ENCODE measurements at regions not wholly inside any gene's neighbourhood (a gene's known extent, or its start where the extent isn't known, plus 50 kb on each side); places are given as distances from the start of the nearest gene placed in this dataset. TPM values are rescaled to one million over a fixed set of nuclear protein-coding genes. Genes with fewer than 3 reads are reported as not detected.

DNA sequence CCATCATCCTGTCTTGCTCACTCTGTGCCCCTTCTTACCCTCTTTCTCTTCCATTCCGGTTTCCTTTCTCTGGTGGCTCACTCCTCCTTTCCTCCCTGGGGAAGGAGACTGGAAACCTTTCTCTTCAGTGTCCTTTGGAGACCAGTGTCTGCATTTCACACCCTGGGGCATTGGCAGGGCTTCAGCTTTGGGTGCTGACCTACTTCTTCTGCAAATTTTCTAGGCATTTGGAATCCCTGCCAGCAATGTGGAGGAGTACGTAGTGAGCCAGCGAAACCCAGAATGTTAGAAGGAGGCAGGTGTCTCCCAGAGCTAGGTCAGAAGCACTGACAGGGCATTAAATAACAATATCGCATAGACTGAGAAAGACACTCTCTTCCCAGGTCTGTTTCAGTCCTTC lies 122.2 kb downstream of the SLC28A3 start:
- TF ChIP-seq, protein P1, sequence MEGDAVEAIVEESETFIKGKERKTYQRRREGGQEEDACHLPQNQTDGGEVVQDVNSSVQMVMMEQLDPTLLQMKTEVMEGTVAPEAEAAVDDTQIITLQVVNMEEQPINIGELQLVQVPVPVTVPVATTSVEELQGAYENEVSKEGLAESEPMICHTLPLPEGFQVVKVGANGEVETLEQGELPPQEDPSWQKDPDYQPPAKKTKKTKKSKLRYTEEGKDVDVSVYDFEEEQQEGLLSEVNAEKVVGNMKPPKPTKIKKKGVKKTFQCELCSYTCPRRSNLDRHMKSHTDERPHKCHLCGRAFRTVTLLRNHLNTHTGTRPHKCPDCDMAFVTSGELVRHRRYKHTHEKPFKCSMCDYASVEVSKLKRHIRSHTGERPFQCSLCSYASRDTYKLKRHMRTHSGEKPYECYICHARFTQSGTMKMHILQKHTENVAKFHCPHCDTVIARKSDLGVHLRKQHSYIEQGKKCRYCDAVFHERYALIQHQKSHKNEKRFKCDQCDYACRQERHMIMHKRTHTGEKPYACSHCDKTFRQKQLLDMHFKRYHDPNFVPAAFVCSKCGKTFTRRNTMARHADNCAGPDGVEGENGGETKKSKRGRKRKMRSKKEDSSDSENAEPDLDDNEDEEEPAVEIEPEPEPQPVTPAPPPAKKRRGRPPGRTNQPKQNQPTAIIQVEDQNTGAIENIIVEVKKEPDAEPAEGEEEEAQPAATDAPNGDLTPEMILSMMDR (IDR thresholded peaks at IDR 0.05; ENCODE audit: insufficient read depth, low read depth, low read length): no peak

DNA sequence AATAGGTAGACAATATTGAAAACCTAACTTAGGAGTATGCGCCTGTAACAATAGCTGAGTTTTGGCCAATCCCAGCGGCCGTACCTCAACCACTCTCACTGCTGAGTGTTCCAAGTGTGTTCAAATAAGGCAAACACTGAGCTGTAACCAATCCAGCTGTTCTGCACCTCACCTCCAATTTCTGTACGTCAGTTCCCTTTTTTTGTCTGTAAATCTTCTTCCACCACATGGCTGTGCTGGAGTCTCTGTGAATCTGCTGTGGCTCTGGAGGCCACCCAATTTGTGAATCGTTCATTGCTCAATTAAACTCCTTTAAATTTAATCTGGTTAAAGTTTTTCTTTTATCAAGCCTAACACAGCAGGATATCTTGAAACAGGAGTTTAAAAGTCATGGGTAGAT lies 116.3 kb downstream of the SLC28A3 start:
- DNase-seq (ENCODE audit: low read depth): no peak
- no peak overlapping the region for H3K4me3 ChIP-seq (ENCODE audit: low read depth, low read length)
- TF ChIP-seq, protein P1 (IDR thresholded peaks at IDR 0.05; ENCODE audit: insufficient read depth, low read depth, low read length): no peak

More for the DNA sequence above, 122.2 kb downstream of the SLC28A3 start:
- DNase-seq (ENCODE audit: low read depth): no peak
- H3K4me3 ChIP-seq (ENCODE audit: low read depth, low read length): no peak overlapping the region

Small RNA genes lying in the stretch of these regions (small RNA-seq; reads per million reads assigned to genes)
- not detected for gene AL390838.2
